Right kidney (tissue), 1 donor: ENCODE measurements at regions not wholly inside any gene's neighbourhood (a gene's known extent, or its start where the extent isn't known, plus 50 kb on each side); places are given as distances from the start of the nearest gene placed in this dataset.
"Not testable (repeated sequence)": the region's sequence is repeated elsewhere in the genome, so short reads cannot be mapped to it uniquely, and the experiment has no call there.

Experiments
- DNase-seq: peaks from one replicate; pipeline ENCODE4 v3.0.0-alpha.2; 2016

DNA sequence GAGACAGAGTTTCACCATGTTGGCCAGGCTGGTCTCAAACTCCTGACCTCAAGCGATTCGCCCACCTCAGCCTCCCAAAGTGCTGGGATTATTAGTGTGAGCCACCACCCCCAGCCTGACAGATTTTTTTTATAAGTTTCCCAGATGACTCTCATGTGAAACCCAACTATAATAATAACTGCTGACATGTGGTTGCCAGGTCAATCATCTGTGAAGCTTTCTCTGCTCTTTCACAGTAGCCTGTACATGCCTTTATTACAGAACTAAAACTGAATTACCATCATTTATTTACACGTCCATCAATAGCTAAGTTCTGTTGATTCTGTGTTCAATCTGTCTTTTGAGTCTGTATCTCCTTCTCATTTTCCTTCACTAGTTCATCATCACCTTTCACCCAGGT lies 218.5 kb downstream of the RPS29 start:
- DNase-seq = no peak

DNA sequence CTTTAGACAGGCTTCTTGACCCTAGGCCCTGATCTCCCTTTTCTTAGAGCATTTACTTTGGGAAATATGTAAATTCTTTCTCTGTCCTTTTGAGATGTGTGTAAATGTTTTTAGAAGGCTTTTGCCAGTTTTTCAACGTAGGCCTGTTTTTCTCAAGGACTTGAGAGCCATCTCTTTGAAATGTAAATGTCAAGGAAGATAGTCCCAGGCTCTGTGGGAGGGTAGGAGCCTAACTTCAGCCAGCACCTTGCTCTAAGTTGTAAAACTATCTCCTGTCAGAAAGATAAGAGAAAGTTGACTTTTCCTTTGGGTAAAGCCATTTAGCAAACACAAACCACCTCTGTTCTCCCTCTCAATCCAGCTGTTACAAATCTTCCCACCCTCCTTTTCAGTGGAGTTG lies 219.8 kb downstream of the RPS29 start:
- no peak for DNase-seq

DNA sequence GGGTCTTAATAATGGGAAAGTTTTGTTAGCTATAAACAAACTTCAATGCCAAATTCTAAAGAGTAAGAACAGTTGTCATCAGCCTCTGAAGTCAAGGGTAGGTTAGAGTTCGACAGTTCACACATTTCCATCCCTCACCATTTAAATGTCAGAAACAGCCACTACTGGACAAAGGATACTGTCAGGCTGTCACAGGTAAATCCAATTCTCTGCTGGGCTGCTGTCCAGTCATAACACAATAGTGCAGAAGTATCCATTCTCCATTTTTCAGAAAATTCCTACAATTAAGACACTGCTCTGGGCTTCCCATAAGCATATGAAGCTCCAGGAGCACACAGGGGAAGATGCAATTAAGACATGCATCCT lies 221.4 kb downstream of the RPS29 start:
- DNase-seq = no peak

DNA sequence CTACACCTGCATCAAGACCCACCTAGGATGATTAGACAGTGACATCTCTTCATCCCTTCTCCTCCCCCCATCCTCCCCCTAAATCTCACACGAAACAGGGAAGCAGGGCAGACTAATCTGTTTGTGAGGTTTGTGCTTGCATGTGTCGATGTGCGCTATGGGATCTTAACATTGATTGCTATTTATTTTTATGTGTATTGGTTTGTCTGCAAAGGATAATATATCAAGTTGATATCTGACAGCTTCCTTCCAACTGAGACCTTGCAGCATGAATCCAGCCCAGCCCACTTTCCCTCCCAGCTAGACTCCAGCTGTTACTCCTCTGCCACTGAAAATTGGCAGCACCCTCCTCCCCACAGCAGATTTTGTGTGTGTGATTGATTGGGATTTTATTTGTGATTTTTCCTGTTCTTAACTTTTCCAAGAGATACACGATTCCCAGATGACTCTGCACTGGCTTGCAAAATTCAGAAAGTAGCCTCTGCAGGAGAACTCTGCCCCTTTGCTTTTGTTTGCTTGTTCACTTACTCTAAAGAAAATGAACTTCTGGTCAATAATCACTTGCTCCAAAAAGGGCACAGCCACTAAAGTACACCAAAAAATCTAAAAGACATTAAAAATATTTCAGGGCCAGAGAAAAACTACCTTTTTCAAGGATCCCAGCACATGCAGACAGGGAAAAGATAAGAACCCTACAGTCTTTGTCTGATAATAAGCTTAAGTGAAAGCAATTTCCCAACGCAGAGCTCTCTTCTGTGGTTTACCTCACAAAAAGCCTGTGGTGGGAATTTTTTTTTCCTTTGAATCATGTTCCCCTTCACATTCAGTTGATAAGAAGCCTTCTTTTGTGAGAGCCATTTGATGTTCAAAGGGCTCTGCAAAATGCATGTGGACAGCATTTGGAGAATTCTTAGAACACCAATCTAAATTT lies 222.1 kb downstream of the RPS29 start:
- no peak for DNase-seq

DNA sequence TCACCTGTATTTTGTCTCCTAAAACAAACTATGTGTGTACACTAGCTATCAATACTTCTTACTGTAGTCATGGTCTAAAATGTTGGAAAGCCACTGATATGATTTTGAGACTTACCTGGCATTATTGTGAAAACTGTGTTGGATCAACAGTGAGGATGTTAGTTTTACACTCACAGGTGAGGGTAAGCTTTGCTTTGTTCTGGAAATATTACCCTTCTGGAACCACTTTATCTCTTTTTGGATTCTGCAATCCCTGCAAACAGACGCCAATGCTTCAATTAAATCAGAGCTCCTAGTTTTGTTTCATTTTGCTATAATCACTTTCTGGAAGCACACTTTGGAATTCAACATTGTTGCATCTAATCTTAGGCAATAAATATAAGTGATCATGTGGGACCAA lies 223.3 kb downstream of the RPS29 start:
- DNase-seq = no peak

DNA sequence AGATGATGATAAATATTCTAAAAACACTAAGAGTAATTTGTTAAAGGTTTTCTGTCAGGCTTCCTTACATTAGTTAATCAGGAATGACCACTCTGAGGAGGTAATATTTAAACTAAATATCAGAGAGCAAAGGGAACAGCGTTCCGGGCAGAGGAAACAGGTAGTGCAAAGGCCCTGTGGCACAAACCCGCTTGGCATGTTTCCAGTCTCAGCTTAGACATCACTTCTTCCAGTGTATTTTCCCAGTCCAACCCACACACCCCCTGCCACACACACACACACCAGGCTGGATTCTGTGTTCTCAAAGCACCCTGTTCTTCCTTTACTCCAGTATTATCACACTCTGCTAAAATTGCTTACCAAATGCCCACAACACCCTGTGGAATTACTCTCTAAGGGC lies 247.1 kb downstream of the RPS29 start:
- DNase-seq = no peak

DNA sequence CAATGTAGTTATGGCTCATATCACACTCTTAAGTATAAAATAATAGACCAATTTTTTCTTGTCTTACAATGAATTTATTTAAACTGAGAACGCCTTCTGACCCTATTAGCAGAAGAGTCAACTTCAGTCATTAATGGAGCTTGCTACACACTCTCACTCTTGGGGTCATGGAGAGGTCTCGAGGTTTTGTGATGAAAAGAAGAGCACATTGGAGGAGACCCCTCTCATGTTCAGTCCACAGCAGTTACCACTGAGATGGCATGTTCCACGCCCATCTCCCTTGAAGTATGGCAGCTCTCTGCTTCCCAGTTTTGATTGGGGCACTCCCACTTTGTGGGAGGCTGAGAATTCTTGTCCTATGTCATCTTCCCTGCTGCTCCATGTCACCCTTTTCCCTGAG lies 266.4 kb downstream of the RPS29 start:
- DNase-seq = no peak

DNA sequence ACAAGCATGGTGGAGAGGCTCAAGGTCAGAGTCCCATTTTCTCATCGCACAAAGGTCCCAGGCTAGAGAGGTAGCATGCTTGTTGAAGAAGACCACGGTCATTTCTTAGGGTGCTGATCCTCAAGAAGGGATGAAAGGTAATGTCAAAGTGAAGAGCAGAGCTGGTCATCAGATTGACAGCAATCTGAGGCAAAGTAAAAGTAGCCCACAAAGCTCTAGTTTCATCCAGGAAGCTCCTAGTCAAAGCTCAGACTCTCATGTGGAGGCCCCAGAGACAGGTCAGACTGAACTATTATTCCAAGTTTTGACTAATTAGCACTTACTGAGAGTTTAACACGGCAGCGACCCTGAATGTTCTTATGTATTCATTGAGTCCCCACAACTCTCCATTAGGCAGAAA lies 270.6 kb downstream of the RPS29 start:
- DNase-seq = no peak

DNA sequence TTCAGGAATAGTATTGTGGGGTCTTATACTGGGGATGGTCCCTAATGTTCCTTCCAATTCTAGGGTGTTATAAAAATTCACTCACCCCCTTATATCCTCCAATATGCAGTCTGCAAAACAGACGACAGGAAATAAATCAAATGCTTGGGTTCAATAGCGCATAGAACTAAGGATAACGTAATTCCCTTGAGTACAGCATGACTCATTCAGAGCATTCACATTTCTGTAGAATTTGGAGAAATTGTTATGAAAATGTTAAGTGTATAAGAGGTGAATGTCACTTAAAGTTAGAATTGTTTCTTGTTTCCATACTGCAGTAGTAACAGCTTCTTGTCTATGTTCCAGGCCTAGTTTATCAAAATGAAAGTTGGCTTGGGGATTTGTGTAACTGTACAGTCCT lies 271.4 kb downstream of the RPS29 start:
- no peak for DNase-seq

DNA sequence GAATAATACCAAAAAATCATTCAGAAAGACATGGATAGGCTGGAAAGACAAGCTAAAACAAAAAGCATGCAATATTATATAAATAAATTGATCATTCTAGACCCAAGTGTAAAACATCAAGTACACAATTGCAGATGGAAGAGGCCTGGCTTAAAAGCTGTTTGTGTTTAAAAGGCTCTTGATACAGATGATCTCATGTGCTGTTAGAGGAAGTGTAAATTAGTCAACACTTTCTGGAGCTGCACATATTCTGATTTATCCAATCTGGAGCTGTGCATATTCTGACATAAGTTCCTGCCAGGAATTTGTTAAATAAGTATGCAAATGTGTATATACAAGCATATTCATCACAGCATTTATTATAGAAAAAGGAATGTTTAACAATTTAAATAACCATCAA lies 273.1 kb downstream of the RPS29 start:
- DNase-seq = no peak

DNA sequence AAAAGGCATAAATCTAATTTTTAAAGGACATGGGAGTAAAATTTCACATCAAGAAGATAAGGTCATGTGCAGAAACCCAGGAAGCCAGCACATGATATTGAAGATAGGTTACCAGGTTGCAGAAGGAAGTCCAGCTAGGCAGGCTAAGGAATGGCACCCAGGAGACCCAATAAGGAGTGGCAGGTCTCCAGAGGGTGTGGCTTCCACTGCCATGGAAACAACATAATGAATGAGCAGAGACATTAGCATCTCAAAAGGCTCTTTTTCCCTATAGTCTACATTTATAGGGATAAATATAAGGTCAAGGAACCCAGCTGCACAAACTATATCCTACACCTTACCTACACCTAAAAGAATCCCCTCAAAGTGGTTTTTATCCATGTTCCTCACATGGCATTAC lies 275.9 kb downstream of the RPS29 start:
- no peak for DNase-seq

DNA sequence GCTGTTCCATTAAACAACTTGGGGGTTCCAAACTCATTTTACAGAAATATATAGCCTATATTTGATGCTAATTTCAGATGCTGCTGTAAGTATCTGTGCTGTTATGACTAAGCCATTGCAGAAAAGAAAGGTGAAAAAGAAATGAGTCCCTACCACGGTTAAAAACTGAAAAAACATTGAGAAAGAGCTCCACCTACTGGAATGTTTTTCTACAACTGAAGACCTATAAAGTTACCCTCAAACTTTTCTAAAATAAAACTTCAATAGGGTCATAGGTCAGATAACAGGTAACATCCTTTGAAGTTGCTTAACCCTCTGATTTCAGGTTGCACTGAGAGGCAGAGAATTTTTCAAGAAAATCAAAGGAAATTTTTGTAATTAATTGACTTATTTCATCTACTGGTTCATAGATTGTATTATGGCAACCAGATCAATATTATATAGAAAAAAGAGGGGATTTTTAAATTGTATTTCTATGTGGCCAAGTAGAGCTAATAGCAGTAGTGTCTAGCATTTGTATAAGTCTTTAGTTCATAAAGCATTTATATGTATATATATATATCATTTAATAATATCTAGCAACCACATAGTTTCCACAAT lies 279.9 kb downstream of the RPS29 start:
- no peak for DNase-seq

DNA sequence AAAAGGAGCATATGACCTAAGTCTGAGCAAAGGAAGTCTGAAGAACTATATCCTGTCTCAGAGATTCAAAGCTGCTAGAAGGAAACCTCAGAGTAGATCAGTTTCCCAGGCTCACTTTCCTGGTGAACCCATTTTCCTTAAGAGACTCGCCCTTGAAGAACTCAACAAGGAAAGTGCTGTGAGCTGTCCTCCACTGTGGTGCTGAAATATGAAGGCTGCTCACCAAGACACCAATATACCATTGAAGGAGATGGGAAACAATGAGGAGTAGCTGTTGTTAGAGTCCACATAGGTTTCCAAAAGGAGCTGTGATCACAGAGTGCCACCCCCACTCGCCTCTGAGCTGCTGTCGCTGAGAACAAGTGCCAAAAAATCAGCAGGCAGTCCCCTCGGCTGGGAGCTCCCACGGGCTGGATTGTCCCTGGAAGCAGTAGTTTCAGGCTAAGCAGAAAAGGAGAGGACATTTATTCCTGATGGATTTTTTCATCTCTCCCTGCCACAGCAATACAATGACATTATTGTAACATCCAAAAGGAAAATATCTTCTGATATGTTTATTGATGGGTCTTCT lies 282.1 kb downstream of the RPS29 start:
- DNase-seq = peak; percentile 26

DNA sequence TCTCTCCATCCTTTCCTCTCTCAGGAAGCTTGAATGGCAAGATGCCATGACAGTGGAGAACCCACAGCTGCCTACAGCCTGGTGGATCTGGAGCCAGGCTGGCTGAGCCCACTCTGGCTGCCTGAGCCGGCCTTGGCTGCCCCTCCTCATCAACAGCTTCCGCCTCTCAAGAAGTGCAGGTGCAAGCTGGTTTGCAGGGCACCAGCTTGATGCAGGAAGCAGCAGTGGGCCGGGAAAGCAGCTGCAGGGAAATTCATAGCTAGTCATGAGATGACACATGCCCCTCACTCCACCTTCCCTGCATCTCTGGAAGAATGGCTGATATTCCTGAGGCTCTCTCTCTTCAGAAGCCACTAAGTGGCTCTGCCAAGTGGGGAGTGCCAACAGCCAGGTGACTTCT lies 289.1 kb downstream of the RPS29 start:
- no peak for DNase-seq

DNA sequence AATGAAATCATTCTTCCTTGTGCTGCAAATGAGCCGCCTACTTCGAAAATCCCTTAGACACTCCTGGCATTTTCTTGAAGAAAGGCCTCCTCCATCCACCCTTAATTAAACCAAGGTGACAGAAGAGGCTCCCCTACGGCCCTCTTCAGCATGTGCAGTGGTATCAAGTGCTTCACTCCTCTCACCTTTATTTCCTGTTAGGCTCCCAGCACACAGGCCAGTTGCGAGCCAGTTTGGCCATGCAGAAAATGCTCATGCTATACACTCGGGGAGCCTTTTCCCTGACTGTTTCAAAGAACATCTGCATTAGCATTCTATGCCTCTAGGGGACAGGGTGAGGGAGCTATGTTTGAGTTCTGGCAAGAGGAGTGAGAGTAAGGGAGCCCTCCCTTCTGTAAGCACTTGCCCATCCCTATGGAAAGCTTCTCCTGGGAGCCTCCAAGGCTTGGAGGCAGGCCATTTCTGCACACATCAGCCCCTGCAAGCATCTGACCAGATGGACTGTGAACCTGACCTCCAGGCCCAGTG lies 291.5 kb downstream of the RPS29 start:
- no peak for DNase-seq

DNA sequence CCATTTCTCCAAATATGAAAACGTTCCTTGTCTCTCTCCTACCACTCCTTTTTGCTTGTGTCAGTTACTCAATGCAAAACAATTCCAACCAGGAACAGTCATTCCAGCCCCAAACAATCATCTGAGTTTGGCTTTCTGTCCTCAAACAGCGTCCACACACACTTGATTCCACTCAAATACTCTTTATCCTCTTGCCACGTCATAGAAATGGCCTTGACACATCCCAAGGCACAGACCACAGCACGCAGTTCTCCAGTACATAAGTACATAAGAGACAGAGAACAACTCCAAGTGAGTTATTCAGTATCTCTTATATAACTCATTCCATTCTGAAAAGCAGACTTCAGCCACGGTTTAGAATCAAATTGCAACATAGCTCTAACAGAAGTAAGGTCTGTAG lies 299.2 kb downstream of the RPS29 start:
- DNase-seq = no peak

DNA sequence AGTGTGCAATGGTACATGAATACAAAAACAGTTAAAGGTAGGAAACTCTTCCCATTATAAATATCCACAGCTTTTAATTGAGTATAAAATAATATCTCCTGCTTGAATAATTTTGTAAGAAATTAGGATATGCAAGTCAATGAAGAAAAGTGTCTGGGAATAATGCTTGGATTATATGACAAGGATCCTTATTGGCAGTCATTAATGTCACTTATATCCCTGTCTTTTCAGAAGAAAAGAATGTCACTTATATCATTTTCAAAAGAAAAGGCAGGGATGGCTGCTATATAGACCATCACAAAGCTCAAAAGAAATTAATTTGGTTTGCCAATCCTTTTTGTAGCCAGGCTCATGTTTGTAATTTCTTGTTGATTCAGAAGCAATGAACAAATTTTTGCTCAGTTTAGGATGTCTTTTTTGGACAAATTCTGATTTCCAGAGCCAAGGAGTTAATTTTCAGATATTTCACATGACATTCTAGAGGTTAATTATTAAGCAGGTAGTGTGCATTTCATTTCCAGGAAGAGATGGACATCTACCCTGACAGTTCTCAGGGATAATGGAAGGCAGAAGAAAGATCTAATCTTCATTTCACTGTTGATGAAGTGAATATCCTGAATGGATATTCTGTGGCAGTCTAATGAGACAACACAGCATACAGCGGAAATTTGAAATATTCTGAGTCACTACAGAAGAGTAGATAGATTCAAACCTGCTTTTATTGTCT lies 299.8 kb downstream of the RPS29 start:
- no peak for DNase-seq

DNA sequence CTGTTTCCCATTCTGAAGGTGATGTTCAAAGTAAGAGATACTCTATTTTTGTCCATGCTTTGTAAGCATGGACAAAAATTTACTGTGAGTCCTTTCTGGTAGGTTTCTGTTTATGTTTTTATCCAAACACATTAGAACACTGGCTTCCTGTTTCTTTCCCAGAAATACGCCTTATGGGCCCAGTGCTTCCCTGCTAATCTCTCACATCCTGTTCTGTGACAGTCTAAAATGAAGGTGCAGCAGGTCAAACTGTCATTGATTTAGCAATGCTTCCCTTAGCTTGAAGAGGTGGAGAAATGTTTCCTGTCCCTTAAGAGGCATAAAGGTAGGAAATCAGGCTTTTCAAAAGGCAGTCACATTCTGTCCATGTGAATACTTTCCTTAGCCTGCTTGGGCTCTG lies 305.6 kb downstream of the RPS29 start:
- no peak for DNase-seq

DNA sequence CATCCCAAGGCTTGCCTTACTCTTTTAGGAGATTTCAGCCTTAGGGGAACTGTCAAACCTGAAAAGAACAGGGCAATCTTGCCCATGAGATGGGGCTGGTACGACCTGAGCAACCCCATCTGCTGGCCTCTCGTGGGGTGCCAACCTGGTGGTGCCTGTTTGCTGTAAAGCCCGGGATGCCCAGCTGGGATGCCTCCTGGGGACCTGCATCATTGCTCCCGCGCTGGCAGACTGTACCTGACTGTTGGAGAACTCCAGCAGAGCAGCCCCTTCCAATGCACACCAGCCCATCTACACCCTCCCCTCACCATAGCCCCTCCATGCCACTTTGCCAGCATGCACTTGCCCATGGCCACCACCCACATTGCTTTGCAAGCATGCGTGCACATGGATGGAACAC lies 335.7 kb downstream of the RPS29 start:
- DNase-seq = no peak

DNA sequence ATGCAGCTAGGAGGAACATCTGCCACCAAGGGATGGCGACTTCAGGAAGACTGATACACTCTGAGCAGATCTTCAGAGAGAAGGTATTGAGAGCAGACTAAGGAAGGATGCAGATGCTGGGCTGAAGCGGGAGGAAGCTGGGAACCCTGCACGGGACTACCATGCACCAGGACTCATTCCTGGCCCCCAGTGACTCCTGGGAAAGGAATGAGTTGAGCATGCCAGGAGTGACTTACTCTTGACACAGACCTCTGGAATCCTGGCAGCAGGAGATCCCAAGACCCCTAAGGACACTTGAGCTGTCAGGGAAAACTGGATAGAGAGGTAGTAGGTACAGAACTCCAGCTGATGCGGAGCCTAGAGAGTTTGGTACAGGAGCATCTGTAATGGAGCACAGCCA lies 336.1 kb downstream of the RPS29 start:
- no peak for DNase-seq

DNA sequence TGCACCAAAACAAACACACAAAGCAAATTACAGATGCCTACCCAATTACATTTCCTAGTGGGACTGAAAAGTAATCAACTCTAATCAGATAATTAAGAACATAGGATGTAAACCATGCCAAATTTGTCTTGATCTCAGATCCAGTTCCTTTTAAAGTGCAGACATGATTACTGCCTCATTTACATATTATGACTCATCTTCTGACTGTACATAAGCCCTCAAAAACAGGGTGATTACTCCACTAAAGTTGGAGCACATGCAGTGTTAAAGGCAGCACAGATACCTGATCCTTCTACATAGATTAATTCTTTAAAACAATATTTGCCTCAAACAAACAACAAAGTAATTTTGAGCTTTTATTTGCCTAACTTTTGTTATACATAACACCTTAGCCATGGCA lies 337.2 kb downstream of the RPS29 start:
- DNase-seq = no peak

DNA sequence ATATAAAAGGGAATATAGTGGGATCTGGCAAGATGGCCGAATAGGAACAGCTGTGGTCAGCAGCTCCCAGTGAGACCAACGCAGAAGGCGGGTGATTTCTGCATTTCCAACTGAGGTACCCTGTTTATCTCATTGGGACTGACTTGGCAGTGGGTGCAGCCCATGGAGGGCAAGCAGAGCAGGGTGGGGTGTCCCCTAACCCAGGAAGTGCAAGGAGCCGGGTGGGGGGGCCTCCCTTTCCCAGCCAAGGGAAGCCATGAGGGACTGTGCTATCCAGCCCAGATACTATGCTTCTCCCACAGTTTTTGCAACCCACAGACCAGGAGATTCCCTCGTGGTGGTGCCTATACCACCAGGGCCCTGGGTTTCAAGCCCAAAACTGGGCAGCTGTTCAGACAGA lies 342.4 kb downstream of the RPS29 start:
- DNase-seq = not testable (repeated sequence)

DNA sequence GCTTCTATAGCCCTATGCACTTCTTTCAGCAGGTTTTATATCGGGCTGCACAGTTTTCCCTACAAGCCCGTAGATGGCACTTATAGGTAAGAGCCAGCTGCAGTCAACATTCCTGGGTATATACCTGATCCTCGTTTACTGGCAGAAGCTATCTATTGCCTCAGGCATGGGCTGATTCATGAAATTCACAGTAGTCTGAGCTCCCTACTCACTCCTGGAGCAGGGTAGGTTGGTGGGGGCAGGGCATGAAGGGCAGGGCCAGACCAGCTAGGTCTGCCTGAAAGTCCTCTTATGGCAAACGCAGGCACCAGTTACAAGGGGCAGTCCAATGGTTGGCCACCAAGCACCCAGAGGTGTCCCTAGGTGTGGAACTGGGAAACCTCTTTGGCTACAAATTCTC lies 345.8 kb downstream of the RPS29 start:
- DNase-seq = no peak
